GM19395 (cell line): ENCODE measurements at regions not wholly inside any gene's neighbourhood (a gene's known extent, or its start where the extent isn't known, plus 50 kb on each side); places are given as distances from the start of the nearest gene placed in this dataset.

Source experiments
- ATAC-seq: cut with Tn5 transposase; IDR thresholded peaks from one replicate; pipeline ENCODE4 v1.9.1; 2021; ENCODE audit warnings: mild to moderate bottlenecking, moderate library complexity; ENCODE audit not compliant: unreplicated experiment

GRCh38 chr3:110181226-110181625, 843.9 kb upstream of the DPPA4 start:
- no peak for ATAC-seq

- no peak for ATAC-seq
Measured at GRCh38 chr3:110184536-110184935, 847.2 kb upstream of the DPPA4 start.

- ATAC-seq = no peak
Measured at GRCh38 chr3:110193074-110193473, 855.7 kb upstream of the DPPA4 start.

- no peak for ATAC-seq
Measured at GRCh38 chr3:110198717-110199587, 861.6 kb upstream of the DPPA4 start.

GRCh38 chr3:110199588-110199943, 862.2 kb upstream of the DPPA4 start:
- ATAC-seq = no peak

- no peak for ATAC-seq
Measured at GRCh38 chr3:110210086-110210660, 861.4 kb upstream of the NECTIN3 start.

- no peak for ATAC-seq
Measured at GRCh38 chr3:110226645-110227044, 845.0 kb upstream of the NECTIN3 start.

GRCh38 chr3:110227991-110228390, 843.6 kb upstream of the NECTIN3 start:
- no peak for ATAC-seq

GRCh38 chr3:110234831-110235230, 836.8 kb upstream of the NECTIN3 start:
- ATAC-seq = no peak

GRCh38 chr3:110236976-110237610, 834.5 kb upstream of the NECTIN3 start:
- ATAC-seq = no peak

GRCh38 chr3:110243081-110243480, 828.5 kb upstream of the NECTIN3 start:
- no peak for ATAC-seq

GRCh38 chr3:110246796-110247376, 824.7 kb upstream of the NECTIN3 start:
- ATAC-seq = no peak

GRCh38 chr3:110248666-110249065, 823.0 kb upstream of the NECTIN3 start:
- no peak for ATAC-seq

- ATAC-seq = no peak
Measured at GRCh38 chr3:110253794-110254193, 817.8 kb upstream of the NECTIN3 start.

- ATAC-seq = no peak
Measured at GRCh38 chr3:110254591-110254990, 817.0 kb upstream of the NECTIN3 start.

GRCh38 chr3:110261141-110261540, 810.5 kb upstream of the NECTIN3 start:
- no peak for ATAC-seq

- ATAC-seq = no peak
Measured at GRCh38 chr3:110262896-110263295, 808.7 kb upstream of the NECTIN3 start.

- no peak for ATAC-seq
Measured at GRCh38 chr3:110265302-110265701, 806.3 kb upstream of the NECTIN3 start.

- no peak for ATAC-seq
Measured at GRCh38 chr3:110267304-110267845, 804.2 kb upstream of the NECTIN3 start.

- no peak for ATAC-seq
Measured at GRCh38 chr3:110272525-110272924, 799.1 kb upstream of the NECTIN3 start.

- no peak for ATAC-seq
Measured at GRCh38 chr3:110291886-110292501, 779.6 kb upstream of the NECTIN3 start.
